ENCODE measurements at regions not wholly inside any gene's neighbourhood (a gene's known extent, or its start where the extent isn't known, plus 50 kb on each side); places are given as distances from the start of the nearest gene placed in this dataset.

DNA sequence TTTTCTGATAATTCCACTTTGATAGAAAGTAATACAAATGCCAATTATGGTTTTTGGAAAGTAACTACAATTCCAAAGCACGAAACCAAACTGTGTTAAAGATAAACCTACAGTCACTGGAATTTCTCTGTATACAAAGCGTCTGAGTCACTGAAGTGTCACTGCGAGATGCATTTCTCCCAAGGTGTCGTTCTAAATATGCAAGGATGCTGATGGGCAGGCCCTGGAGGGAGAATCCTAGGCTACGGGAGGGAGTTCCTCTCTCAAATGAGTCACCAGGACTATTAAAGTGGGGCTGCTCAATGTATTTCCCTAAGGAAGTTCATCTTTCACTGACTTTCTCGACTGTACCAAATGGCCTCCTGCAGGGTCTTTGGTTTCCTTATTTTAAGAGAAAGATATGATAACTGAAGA lies 163.8 kb upstream of the STK17B start:
- H3K9me3 ChIP-seq, result no peaks in the 10 kb centered on the region
- no peak for DNase-seq
- no peaks in the 10 kb centered on the region for H3K27me3 ChIP-seq
- no peaks in the 10 kb centered on the region for H3K4me1 ChIP-seq
- TF ChIP-seq, protein P1, sequence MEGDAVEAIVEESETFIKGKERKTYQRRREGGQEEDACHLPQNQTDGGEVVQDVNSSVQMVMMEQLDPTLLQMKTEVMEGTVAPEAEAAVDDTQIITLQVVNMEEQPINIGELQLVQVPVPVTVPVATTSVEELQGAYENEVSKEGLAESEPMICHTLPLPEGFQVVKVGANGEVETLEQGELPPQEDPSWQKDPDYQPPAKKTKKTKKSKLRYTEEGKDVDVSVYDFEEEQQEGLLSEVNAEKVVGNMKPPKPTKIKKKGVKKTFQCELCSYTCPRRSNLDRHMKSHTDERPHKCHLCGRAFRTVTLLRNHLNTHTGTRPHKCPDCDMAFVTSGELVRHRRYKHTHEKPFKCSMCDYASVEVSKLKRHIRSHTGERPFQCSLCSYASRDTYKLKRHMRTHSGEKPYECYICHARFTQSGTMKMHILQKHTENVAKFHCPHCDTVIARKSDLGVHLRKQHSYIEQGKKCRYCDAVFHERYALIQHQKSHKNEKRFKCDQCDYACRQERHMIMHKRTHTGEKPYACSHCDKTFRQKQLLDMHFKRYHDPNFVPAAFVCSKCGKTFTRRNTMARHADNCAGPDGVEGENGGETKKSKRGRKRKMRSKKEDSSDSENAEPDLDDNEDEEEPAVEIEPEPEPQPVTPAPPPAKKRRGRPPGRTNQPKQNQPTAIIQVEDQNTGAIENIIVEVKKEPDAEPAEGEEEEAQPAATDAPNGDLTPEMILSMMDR (IDR thresholded peaks at IDR 0.05), result no peak
- H3K27ac ChIP-seq, result no peak overlapping the region
- H3K4me3 ChIP-seq, result no peak overlapping the region
- intact Hi-C loops (cut with DNase I; ENCODE audit: low total_unique reads), result loop anchor here (10.0 kb wide), 1 partner anchor 250 kb away; no protein-coding TSS in a partner anchor
- no peaks in the 10 kb centered on the region for H3K36me3 ChIP-seq

DNA sequence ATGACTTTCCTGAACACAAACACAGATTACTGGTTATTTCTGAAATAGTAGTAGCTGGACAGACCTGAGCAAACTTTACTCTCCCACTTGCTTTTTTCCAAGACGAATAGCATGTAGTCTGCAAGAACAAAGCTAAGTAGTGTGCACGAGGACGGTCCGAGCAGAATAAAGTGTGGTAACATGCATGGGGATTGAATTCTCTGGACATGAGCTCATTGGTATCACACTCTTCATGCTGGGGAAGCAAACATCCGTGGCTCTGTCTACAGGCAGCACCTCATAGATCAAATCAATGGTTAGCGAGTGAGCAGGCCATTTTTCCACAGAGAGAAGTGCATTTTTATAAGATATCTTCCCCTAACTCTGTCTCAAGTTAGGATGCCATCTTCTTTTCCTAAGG lies 164.8 kb upstream of the STK17B start:
- no peak overlapping the region for H3K27ac ChIP-seq
- no peak for DNase-seq
- intact Hi-C loops (cut with DNase I; ENCODE audit: low total_unique reads), result loop anchor here (10.0 kb wide), 1 partner anchor 251 kb away; no protein-coding TSS in a partner anchor

DNA sequence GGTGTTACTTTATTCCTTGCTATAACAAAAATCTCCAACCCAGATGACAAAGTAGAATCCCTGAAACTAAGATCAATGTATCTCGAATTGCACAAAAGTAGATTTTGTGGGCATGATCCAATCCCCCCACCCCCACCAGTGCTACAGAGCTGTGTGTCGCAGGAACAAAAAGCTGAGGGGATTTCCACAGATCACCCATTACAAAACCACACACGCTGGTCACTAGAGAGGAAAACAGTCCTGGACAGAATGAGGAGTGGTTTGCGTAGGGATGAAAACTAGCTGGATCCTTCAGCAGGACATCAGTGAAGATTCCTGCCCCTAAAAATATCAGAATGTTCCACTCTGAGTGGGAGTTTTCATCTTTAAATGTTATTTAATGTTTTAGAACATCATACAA lies 165.3 kb upstream of the STK17B start:
- TF ChIP-seq, protein P1 (IDR thresholded peaks at IDR 0.05), result no peak
- Histone ChIP-seq H3K4me3 (no peak overlapping the region), H3K27ac (no peak overlapping the region), H3K9me3 (no peaks in the 10 kb centered on the region), H3K27me3 (no peaks in the 10 kb centered on the region), H3K36me3 (no peaks in the 10 kb centered on the region), H3K4me1 (no peaks in the 10 kb centered on the region)
- intact Hi-C loops (cut with DNase I; ENCODE audit: low total_unique reads), result loop anchor here (10.0 kb wide), 1 partner anchor 252 kb away; no protein-coding TSS in a partner anchor
- DNase-seq, result no peak

More for the DNA sequence above, 164.8 kb upstream of the STK17B start:
- H3K9me3 ChIP-seq, result no peaks in the 10 kb centered on the region
- H3K4me3 ChIP-seq, result no peak overlapping the region
- H3K36me3 ChIP-seq, result no peaks in the 10 kb centered on the region
- no peaks in the 10 kb centered on the region for H3K4me1 ChIP-seq
- H3K27me3 ChIP-seq, result no peaks in the 10 kb centered on the region
- TF ChIP-seq, protein P1 (IDR thresholded peaks at IDR 0.05), result no peak

DNA sequence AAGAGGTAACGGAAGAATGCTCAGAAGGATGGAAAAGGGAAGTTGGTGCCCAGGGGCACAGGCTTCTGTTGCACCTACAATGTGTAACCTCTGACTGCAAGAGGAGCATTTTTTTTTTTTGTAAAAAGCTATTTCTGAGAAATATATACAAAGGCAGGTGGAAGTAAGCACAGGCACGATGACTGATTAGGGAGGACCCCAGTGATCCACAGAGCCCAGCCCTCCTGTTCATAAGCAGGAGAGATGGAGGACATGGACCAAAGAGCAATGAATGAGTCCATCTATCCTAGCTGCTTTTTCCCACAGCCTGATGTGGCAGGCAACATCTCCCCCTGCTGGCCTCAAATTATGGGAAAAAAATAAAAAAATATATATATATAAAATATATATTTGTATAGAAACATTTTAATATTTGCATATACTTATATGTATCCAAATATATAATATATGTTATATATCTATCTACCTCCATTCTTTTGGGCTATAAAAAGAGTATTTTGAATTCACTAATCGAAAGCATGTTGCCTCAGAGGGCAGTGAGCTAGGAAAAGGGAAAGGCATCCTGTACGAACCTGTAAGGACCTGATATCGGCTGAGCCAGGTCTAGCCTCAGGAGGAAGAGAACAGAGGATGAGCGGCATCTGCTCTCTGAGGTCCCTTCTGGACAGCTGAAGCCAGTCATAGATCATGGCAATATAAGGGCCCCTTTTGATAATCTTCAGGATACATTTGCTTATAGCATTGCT lies 166.0 kb upstream of the STK17B start:
- Histone ChIP-seq H3K27ac (no peak overlapping the region), H3K36me3 (no peaks in the 10 kb centered on the region), H3K27me3 (no peaks in the 10 kb centered on the region), H3K4me3 (no peak overlapping the region), H3K4me1 (no peaks in the 10 kb centered on the region), H3K9me3 (no peaks in the 10 kb centered on the region)
- DNase-seq, result no peak
- TF ChIP-seq, protein P1 (IDR thresholded peaks at IDR 0.05), result peak; percentile 31 to 40
- intact Hi-C loops (cut with DNase I; ENCODE audit: low total_unique reads), result loop anchor here (10.0 kb wide), 1 partner anchor 253 kb away; no protein-coding TSS in a partner anchor

DNA sequence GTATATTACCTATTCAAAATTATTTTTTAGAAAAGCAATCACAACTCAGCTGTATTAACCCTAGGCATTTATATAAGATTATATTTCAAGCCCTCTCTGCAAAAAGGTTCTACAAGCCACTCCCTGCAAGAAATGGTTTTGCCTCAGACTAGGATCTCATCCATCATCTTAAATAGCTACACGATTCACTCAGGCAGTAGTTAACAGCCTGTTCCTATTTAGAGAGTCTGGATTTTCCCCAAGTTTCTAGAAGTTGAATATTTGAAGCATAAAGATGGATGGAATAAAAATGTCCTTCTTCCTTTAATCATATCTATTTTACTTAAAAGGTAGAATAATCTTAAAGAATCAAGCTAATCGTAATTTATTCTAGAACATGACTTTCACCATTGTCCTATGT lies 167.1 kb upstream of the STK17B start:
- no peaks in the 10 kb centered on the region for H3K27me3 ChIP-seq
- H3K27ac ChIP-seq, result no peak overlapping the region
- TF ChIP-seq, protein P1 (IDR thresholded peaks at IDR 0.05), result no peak
- intact Hi-C loops (cut with DNase I; ENCODE audit: low total_unique reads), result loop anchor here (10.0 kb wide), 1 partner anchor 254 kb away; no protein-coding TSS in a partner anchor
- no peak overlapping the region for H3K4me3 ChIP-seq
- no peaks in the 10 kb centered on the region for H3K4me1 ChIP-seq
- H3K9me3 ChIP-seq, result no peaks in the 10 kb centered on the region
- no peaks in the 10 kb centered on the region for H3K36me3 ChIP-seq
- no peak for DNase-seq

All from tibial artery (tissue), 4 donors.